ENCODE measurements at regions not wholly inside any gene's neighbourhood (a gene's known extent, or its start where the extent isn't known, plus 50 kb on each side); places are given as distances from the start of the nearest gene placed in this dataset.

GRCh38 chr1:170339534-170339933, 192.4 kb upstream of the GORAB start:
- peaks cover 0 to 12% (median 0%) of the 10 kb centered on the region in 4 donors for H3K4me1 ChIP-seq
- H3K9me3 ChIP-seq: no peaks in the 10 kb centered on the region
- no peak overlapping the region for H3K4me3 ChIP-seq
- no peaks in the 10 kb centered on the region for H3K36me3 ChIP-seq
- TF ChIP-seq POLR2A (IDR thresholded peaks at IDR 0.05): no peak
- no peak for TF ChIP-seq EP300 (IDR thresholded peaks at IDR 0.05)
- TF ChIP-seq CTCF (IDR thresholded peaks at IDR 0.05): no peak
- no peaks in the 10 kb centered on the region for H3K27me3 ChIP-seq
- WGBS, 2 donors: 80 to 90% methylated on average over 2 of the region's 2 CpGs
- no peak overlapping the region for H3K27ac ChIP-seq
- no peak for DNase-seq (ENCODE audit: low spot score in 2 of 2)

GRCh38 chr1:170340308-170340707, 191.7 kb upstream of the GORAB start:
- 86 to 87% methylated on average over 2 of the region's 2 CpGs for WGBS, 2 donors
- no peaks in the 10 kb centered on the region for H3K27me3 ChIP-seq
- TF ChIP-seq POLR2A (IDR thresholded peaks at IDR 0.05): no peak
- DNase-seq (ENCODE audit: low spot score in 2 of 2): no peak
- H3K36me3 ChIP-seq: no peaks in the 10 kb centered on the region
- H3K27ac ChIP-seq: no peak overlapping the region
- peaks cover 0 to 12% (median 0%) of the 10 kb centered on the region in 4 donors for H3K4me1 ChIP-seq
- H3K4me3 ChIP-seq: no peak overlapping the region
- H3K9me3 ChIP-seq: no peaks in the 10 kb centered on the region

GRCh38 chr1:170351366-170351946, 180.5 kb upstream of the GORAB start:
- no peak overlapping the region for H3K27ac ChIP-seq
- no peak for DNase-seq (ENCODE audit: low spot score in 2 of 2)

GRCh38 chr1:170354246-170354645, 177.7 kb upstream of the GORAB start:
- Histone ChIP-seq H3K36me3 (no peaks in the 10 kb centered on the region), H3K4me1 (peaks cover 0 to 4% (median 0%) of the 10 kb centered on the region in 4 donors), H3K4me3 (no peak overlapping the region), H3K27ac (no peak overlapping the region), H3K9me3 (peaks cover 0 to 4% (median 0%) of the 10 kb centered on the region in 4 donors), H3K27me3 (no peaks in the 10 kb centered on the region)
- DNase-seq (ENCODE audit: low spot score in 2 of 2): no peak
- TF ChIP-seq EP300 (IDR thresholded peaks at IDR 0.05) (no peak), CTCF (IDR thresholded peaks at IDR 0.05) (no peak), POLR2A (IDR thresholded peaks at IDR 0.05) (no peak)
- 78 to 81% methylated on average over 4 of the region's 4 CpGs for WGBS, 2 donors

More at GRCh38 chr1:170351366-170351946, 180.5 kb upstream of the GORAB start:
- TF ChIP-seq EP300 (IDR thresholded peaks at IDR 0.05) (no peak), CTCF (IDR thresholded peaks at IDR 0.05) (no peak), POLR2A (IDR thresholded peaks at IDR 0.05) (no peak)
- Histone ChIP-seq H3K36me3 (no peaks in the 10 kb centered on the region), H3K4me3 (no peak overlapping the region), H3K4me1 (peaks cover 0 to 4% (median 0%) of the 10 kb centered on the region in 4 donors), H3K27me3 (no peaks in the 10 kb centered on the region), H3K9me3 (no peaks in the 10 kb centered on the region)
- WGBS, 2 donors: 72 to 82% methylated on average over 2 of the region's 2 CpGs

- WGBS, 2 donors: 69 to 71% methylated on average over 3 of the region's 3 CpGs
Measured at GRCh38 chr1:170354690-170355089, 177.3 kb upstream of the GORAB start.

More at GRCh38 chr1:170354690-170355089, 177.3 kb upstream of the GORAB start:
- H3K4me1 ChIP-seq: peaks cover 0 to 4% (median 0%) of the 10 kb centered on the region in 4 donors
- no peak for DNase-seq (ENCODE audit: low spot score in 2 of 2)
- H3K4me3 ChIP-seq: no peak overlapping the region
- H3K27ac ChIP-seq: no peak overlapping the region
- H3K36me3 ChIP-seq: no peaks in the 10 kb centered on the region
- peaks cover 0 to 9% (median 2%) of the 10 kb centered on the region in 4 donors for H3K9me3 ChIP-seq
- TF ChIP-seq POLR2A (IDR thresholded peaks at IDR 0.05) (no peak), EP300 (IDR thresholded peaks at IDR 0.05) (no peak), CTCF (IDR thresholded peaks at IDR 0.05) (no peak)
- H3K27me3 ChIP-seq: no peaks in the 10 kb centered on the region

All from tibial nerve (tissue), 4 donors.